GM18873 (cell line): ENCODE measurements at regions not wholly inside any gene's neighbourhood (a gene's known extent, or its start where the extent isn't known, plus 50 kb on each side); places are given as distances from the start of the nearest gene placed in this dataset.

Experiments
- ATAC-seq: cut with Tn5 transposase; IDR thresholded peaks from one replicate; pipeline ENCODE4 v1.9.1; 2021; ENCODE audit warnings: mild to moderate bottlenecking, moderate library complexity, moderate number of reproducible peaks; ENCODE audit not compliant: unreplicated experiment, low FRiP score

DNA sequence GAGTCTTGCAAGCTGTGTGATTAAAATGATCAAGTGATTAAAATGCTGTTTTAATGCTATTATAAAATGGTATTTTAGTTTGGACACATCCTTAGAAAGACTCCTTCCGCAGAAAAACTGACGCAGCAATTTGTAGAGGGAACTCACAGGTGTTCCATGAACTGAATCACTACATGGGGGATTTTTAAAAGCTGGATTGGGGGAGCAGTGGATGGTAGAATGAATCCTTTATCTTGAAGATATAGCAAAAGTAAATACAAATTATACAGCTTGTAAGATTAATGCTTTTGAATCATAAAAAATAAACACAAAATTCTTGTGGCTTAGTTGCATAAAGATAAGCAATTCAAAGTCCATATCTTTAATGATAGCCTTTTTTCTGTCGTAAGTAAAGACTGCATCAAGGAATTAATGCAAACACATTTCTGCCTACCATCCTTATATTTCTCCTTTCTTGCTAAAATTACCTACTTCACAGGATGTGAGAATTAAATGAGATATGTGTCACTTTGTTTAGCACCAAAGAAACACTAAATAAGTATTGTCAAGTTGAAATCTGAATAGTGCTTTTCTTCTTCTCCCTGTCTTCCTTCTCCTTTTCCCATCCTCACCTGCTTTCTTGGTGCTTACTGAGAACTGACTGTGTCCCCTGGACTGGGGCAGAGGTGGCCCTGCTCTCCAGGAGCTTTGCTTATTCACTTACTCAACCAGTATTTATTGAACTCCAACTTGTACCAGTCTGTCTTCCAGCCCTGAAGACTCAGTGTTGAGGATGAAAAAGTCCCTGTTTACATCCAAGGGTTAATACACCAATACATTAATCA lies 61.5 kb upstream of the F3 start:
- ATAC-seq: no peak

DNA sequence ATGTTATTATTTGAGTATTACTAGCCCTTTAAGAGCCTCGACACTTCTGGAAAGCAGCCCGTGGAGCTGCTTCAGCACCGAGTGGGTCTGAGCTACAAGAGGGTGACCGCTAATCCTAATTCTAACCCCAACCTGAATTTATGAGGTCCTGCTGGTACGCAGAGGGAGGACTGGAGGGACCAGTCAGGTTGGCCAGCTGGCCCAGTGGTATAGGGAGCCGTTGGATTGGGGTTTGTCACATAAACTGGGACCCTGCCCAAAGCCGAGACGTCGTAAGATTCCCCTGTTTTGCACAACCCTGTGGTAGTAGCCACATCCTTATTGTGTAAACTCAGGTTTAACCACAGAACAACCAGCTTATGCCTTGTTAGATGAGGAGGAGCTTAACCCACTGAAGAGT lies 60.8 kb upstream of the F3 start:
- ATAC-seq: no peak

DNA sequence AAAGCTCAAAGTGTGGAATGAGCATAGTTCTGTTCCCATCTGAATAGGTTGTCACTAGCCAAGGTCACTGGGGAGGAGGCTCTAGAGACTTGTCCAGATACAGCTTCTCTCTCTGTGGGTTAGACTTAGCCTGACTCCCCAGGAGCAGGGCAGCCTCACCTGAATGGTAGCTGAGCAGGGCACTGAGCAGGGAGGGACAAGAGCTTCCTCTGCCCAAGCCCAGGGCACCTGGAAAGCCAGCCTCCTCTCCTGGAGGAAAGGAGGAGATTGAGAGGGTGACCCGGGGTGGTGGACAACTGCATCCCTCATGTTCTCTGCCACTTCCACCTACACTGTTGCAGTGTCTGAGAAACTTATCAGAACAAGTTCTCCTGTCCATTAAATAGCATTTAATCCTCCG lies 59.0 kb upstream of the F3 start:
- ATAC-seq: no peak

DNA sequence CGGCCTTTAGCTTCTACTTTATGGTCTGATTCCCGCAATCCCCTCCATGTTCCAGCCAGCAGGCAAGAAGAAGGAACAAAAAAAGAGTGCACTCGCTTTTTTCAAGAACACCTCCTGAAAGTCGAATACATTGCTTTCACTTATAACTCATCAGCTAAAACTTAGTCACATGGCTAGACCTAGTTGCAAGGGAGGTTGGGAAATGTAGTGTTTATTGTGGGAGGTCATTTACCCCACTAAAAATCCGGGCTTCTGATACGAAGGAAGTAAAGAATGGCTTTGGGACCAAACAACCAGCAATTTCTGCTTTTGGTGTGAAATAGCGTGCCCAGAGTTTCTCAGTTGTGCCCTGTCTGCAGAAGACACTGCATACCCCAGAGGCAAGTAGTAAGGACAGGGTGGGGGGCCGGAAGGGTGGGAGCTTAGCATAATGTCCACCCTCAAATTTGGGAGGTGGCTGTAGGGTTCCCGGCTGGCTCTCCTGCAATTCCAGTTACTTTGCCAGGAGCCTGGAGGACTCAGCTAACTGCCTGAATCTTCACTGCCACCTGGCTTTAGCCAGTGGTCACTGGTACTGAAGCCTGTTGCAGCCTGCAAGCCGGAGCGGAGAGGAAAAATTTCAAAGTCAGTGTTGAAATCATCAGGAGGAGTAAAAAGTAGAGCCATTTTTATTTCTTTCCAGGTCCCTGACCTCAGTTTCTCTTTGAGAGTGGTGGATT lies 57.7 kb upstream of the F3 start:
- ATAC-seq: no peak

DNA sequence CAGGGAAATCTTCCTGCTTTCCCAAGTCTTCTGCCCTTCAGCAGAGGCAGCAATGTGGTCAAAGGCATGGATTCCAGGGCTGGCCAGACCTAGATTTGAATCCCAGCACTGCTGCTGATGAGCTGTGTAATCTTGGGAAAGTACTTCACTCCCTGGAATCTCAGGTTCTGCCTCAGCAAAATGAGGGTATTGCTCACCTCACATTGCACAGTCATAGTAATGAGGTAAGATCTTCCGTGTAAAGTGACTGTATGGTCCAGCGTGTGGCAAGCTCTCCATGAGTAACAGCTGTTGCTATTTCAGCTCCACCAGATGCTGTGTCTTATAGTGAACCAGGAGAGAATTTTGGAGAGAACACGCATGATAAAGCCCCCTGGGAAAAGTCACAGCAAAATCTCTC lies 56.1 kb upstream of the F3 start:
- ATAC-seq: no peak

DNA sequence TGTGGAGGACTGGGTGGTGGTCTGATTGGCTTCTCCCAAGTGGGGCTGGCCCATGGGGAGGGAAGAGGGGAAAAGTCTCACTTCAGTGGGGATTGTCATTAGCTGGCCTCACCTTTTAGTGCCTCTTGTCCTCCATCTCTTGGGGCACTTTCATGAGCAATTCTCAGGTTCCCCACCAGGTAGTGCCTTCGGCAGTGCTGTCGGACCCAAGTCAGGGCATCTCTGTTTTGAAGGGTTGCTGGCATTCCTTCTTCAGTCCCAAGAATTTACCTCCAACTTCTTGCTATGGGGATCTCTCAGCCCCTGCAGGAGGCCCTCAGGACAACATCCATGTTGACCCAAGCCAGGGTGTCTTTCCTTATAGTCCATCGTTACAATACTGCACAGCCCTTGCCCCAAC lies 54.7 kb upstream of the F3 start:
- no peak for ATAC-seq

DNA sequence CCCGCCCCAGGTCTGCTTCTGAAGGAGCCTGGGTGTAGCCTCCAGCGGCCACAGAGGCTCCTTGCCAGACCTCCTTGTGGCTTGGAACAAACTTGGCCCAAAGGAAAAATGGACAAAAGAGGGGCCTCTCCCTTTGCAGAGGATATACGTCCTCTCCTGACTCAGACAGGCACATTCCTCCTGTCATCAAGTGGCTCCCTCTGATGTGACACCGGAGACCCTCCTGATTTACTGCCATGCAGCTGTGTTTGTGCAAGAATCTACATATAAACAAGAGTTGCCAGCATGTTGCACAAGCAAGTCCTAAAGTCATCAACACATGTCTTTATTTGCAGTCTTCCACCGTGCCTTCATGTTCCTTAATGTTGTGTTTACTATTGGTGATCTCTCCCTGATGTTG lies 54.1 kb upstream of the F3 start:
- no peak for ATAC-seq

DNA sequence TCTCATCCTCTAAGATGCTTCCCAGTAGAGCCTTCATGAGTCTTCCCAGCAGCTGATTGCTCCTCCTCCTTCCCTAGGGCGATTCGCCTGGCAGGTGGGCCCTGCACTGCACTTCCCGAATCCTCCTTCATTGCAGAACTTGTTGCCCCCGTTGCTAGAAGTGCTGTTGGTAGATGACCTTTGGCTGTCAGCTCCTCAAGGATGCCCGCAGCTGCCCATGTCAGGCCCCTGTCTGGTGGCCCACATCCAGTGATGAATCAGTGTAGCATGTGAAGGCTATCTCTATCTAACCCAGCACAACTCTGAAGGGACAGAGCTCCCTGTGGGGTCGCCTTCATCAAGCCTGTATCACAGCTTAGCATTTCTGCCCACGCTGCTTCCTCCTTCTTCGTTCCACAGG lies 52.1 kb upstream of the F3 start:
- ATAC-seq: no peak

DNA sequence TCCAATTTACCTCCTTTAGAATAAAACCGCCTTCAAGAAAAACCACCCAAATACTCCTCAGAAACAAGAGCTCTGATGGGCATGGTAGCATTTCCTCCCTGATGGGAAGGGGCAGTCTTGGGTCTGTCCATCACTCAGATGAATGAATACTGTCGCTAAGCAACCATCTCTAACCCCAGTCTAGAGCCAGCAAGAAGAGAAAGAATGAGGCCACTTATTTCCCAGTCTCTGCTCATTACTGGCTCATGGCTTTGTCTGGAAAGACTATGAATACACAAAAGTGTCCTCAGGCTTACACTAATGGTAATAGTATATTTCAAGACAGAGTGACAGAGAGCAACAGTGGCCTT lies 51.0 kb upstream of the F3 start:
- ATAC-seq: no peak

DNA sequence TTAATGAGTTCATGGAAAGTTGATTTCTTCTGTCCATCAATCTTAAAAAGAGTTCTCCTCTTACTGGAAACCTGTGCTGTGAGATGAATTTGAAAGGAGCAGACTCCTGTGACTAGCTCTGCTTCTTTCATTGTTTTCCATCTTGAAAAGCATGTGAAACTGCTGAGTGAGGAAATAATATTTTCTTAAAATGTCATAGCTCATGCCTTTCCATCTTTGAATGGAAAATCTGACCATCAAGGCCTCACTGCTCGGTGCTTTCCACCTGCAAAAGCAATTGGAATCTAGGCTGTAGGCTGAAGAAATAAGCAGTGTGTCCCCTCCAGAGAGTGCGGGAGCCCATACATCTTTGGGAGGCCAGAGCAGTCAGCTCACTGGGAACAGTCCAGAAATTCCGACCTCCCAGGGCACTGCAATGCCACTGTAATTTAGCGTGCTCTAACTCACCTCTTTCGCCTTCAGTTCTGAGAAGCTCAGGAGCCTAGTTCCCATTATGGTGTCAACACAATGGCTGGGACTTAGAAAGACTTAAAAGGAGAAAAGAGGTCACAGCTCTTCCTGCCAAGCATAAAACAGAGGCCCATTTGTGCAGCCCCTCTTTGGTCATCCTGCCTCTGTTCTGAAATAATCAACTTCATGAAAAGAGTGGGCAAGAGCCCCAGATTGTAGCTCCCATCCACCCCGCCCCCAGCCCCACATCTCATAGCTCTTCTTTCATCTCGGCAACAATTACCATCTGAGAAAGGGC lies 50.4 kb upstream of the F3 start:
- ATAC-seq: no peak
